Dermis blood vessel endothelial cell (primary cell): ENCODE measurements at regions not wholly inside any gene's neighbourhood (a gene's known extent, or its start where the extent isn't known, plus 50 kb on each side); places are given as distances from the start of the nearest gene placed in this dataset.

Experiments
- DNase-seq: peaks from one replicate; pipeline ENCODE4 v3.0.0; 2010

DNA sequence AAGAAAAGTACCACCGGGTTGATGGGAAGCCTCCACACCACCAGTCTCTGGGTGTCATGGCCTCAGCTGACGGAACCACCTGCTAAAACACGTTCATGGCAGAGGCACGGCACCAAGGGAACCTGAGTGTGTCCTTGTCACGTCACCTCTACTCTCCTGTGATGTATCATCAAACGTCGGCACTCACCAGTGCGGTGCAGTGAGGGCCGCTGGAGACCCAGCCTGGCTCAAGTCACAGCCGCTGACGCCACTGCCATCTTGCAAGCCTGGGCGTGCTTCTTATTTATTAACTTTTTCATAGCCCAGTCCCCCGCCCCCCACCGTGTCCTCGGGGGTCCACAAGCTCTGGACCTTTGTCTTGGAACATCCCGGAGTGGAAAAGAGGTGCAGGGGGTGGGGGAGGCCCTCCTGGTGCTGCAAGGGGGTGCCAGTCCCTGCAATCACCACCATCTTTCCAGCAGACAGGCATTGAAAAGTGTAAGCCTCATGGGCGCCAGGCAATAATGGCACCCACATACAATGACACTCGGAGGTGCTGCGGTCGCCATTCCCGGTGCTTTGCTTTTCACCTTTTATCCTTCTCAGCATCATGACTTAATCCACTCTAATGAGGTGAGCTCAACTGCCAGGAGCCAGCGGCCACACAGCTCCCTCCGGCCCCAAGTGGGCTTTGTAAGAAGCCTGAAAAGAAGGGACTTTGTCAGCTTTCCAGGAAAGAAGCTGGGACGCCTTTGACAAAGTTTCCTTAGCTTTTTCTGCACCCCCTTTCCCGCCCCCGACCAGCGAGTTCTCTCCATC lies 202.3 kb upstream of the IRX1 start:
- DNase-seq = no peak

DNA sequence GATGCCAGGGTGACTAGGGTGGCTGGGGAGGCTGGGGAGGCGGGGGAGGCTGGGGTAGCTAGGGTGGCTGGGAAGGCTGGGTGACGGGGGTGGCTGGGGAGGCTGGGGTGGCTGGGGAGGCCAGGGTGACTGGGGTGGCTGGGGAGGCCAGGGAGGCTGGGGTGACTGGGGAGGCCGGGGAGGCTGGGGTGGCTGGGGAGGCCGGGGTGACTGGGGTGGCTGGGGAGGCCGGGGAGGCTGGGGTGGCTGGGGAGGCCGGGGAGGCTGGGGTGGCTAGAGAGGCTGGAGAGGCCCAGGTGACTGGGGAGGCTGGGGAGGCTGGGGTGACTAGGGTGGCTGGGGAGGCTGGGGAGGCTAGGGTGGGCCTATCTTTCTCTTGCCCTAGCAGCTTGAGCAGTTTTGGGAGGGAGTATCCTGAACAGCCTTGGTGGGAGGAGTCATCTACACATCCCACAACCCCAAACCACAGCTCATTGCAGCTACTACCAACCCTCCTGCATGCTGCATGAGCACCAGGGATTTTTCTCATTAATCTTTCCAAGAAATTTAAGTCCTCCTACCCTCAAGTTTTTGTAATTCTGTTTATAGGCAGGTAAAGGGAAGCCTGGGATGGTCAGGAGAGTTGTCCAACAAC lies 203.2 kb upstream of the IRX1 start:
- DNase-seq = no peak

DNA sequence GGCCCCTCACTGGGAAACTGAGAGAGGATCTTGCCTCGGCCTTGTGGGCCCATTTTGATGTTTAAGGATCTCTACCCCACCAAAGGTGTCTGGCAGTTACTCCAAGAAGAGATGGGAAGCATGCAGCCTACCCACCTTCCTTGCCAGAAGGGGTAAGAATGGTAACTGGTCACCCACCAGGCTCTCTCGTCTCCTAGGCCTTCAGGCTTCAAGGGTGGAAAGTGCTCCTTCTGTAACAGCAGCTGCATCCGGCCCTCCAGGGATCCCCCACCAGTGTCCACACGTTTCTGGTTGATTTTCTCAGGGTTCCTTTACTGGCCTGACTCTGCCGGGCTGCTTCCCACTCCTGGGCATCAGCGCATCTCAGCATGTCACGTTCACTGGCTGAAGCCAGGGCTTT lies 204.4 kb upstream of the IRX1 start:
- DNase-seq = no peak

DNA sequence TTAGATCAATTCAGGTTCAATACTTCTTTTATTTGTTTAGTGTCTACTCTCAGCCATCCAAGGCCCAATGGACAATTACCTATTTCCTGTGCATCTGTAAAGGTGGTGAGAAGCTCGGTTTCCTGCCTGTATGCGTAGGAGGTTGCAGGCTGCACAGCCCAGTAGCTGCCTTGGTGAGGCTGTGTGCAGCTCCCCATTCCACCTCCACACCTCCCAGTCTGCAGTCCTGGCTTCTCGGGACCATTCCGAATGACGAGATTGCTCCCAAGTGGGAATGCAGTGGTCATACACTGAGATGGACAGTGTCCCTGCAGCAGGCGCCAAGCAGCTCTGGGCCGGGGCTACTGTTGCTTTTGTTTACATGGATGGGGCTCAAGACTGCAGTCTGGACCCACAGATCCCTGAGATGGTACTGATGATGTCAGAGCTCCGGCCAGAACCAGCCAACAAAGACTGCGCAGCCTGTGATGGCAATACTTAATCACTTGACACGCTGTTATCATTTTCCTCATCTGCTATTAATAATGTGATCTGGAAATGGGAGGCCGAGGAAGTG lies 206.1 kb upstream of the IRX1 start:
- no peak for DNase-seq

DNA sequence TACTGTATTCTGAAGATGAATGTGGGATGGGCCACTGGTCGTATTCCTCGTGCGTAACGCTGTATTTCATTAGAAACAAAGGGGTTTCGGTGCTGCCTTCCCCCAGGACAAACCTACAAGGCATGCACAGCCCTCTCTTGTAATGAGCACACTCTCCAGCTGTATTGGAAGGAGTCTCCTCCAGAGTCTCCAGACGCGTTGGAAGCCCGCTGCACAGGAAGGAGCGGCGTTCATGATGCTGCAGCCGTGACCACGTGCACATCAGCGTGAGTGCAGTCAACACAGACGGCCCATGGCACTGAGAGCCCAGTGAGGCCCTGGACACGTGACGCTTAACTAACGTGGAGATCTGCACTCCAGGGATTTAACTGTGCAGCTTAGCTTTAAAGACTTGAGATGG lies 209.0 kb upstream of the IRX1 start:
- no peak for DNase-seq

DNA sequence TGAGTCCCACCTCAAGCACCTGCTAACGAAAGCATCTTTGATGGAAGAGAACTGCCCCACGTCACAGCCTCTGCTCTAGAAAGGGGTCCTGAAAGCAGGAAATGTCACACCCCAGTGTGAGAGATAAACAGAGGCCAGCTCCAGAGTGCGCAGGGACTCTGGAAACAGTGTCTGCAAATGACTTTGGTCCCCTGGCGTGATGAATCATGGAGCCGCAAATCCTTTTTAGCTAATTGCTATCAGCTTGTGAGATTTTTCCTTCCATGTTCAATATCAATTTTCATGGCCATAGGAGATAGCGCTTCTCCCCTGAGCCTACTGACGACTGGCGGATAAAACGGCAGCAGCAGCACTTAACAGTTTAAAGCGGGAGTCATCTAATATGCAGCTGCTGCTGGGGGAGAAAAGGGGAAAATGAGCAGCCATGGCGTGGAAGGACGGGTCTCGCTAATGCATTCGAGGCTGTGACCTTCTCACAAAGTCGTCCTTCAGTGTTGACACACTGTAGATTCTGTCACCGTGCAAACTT lies 209.6 kb upstream of the IRX1 start:
- no peak for DNase-seq

DNA sequence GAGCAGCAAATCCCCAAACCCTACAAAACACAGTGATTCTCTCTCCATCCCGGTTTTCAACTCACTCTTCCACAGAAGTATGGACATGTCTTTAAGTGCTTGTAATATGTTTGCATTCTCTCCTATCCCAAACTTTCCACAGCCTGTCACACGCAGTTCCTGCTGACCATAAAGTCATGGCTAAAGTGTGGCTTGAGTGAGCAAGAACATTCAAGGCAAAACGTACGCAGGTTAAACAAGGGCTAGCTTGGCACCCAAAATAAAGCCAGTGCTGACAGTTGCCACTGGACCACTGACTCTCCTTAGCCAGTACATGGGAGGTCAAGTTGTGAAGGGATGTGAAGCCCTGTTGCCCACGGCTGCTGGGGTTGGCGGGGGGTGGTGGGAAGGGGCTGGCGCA lies 211.1 kb upstream of the IRX1 start:
- DNase-seq = no peak

DNA sequence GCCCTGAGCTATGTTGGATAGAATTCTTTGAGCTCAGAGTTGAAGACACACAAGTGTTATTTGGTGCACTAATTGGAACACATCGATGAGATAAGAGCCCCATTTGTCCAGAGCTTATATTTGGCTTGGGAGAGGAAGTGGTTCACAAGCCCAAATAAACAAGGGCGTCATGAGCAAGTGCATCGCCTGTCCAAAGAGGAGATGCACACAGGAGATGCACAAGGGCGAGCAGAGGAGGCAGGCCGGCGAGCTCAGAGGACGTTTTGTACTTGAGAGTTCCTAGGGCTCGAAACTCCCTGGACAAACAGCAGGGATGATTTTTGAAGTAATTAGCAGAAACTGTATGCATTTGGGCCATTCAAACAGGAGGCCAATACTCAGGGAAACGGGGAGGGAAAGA lies 212.8 kb upstream of the IRX1 start:
- no peak for DNase-seq

DNA sequence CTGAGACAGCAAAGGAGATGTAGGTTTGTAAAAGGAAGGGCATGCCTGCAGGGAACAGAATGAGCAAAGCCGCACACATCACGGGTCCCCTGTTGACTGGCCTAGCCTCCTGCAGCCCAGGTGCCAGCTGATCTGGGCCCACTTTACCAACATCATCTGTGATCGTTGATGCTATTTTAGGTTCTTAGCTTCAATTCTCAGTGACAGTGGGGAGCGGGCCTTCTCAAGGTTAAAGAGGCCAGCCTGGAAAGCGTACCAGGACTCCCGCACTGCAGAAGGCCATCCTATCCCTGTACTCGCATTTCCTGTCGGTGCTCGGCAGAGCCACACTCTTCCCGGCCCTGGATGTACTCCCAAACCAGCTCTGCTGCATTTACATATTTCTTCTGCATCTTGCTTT lies 213.5 kb upstream of the IRX1 start:
- no peak for DNase-seq

DNA sequence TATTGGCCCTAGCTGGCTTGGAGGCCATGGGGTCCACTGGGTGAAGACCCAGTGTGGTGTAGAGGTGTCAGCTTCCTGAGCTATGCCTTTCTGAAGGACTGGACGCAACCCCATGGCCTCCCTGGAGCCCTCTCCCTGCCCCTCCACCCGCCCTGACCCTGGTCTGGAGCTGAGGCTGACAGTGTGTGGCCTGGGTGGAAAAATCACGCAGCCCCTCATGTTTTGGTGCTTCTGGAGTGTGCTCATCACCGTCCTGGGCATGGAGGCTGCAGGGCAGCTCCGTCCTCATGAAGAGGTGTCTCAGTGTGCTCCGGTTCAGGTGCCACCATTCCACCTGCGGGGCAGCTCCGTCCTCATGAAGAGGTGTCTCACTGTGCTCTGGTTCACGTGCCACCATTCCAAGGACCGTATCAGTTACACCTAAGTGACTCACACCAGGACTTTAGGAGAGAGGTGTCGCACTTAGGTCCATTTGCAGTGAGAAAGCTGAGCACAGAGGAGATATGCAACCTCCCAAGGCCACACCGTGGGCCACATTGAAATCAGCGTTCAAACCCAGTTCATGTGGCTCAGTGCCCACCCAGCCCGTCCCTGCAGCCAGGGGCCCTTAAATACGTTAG lies 214.3 kb upstream of the IRX1 start:
- no peak for DNase-seq

DNA sequence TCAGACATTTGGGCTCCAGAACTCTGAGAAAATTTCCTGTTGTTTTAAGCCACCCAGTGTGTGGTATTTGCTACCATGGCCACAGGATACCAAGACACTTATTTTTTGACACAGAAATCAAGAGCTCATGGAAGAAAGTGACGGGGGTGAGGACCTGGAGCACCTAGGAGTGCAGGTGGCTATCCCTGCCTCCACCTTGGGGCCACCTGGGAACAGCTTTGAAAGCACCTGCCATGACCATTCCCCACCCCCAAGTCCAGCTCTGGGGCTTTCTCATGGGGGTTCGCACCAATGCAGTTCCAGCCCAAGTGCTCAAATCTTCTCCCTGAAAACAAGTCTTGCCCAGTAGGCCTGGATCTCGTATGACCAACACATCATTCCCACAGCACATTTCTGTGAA lies 214.9 kb upstream of the IRX1 start:
- no peak for DNase-seq

DNA sequence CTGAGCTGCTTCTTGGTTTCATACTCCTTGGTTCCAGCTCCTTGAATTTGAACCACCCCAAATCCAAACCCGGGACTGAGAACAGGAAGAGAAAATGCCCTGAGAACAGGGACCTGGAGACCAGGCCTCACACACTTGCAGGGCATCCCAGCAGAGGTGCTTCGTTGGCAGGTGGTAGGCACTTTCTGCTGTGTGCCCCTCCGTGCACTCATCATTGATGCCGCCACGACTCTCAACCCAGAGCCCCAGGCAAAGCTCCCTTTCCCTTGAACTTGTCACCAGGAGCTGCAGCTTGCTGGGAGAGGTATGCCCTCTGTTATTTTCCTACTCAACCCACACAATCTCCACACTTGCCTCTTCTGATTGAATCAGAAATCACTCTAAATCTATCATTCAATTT lies 217.8 kb upstream of the IRX1 start:
- DNase-seq = no peak

DNA sequence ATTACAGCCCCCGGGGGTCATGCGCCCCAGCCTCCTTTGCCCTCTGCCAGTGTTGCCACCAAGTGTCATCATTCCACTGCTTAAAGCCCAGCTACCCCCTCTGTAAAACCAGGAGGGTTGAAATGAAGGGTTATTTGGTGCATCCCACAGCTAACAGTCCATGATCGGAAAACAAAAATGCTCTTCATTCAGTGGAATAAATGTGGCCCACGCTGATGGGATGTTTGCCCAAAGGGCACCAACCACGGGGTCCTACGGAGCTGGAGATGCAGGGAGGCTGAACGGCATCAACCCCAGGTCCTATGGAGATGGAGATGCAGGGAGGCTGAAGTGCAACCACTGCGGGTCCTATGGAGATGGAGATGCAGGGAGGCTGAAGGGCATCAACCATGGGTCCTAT lies 218.5 kb upstream of the IRX1 start:
- no peak for DNase-seq

DNA sequence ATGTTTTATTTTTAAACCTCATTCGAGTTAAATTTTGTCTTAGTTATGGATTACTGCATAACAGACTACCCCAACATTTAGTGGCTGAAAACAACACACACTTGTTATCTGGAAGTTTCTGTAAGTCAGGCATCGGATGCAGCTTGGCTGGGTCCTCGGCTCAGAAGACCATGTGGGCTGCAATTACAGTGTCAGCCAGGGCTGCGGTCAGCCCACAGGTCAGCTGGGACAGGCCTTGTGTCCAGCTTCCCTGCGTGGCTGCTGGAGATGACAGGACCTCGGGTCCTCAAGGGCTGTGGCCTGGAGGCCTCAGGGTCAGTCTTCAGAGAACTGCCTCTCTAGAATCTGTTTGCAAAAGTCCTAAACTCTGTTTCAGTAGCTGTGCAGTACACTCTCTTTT lies 219.0 kb upstream of the IRX1 start:
- no peak for DNase-seq

DNA sequence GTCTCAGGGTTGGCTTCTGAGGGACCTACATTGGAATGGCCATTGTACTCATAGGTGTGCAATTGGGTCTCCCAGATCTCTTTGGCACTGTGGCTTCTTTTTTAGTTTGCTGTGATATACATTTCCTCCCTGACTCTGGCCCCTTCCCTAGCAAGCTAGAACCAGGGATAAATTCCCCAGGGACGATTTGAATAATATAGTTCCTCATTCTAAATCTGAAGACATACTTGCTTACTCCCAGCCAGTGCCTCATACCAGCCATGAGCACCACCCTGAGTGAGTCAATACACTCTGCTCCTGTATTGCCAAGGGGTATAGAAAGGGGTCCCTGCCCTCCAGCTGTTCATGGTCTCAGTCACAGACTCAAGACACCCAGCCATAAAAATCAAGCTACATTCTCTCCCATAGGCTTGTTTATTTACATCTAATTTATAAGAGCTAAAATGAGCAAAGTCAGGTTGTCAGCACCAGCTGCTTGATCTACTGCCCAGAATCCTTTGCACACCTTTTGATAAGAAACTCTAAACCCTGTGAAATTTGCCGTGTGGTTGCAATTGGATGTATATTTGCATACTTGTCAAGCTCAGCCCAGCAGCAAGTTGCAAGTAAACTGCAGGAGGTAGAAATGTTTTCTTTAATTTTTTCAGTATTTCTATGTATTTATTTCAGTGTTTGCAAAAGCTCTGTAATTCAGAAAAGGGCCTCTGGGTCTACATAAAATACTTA lies 219.9 kb upstream of the IRX1 start:
- no peak for DNase-seq

DNA sequence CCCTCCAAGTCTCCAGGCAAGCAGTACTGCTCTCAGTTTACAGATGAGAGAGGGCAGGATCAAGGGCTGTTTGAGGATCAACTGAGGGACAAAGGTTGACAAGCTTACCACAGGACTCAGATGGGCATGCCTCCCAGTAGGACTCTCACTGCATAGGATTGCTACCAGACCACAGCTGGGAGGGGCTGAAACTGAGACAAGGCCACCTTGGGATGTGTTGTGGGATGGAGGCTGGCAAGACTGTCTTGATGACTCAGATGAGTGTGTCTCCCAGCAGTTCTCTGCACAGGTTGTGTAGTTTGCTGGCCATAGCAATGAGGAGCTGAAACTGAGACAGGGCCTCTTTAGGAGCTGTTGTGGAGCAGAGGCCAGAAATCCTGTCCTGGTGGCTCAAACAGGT lies 222.2 kb upstream of the IRX1 start:
- no peak for DNase-seq

DNA sequence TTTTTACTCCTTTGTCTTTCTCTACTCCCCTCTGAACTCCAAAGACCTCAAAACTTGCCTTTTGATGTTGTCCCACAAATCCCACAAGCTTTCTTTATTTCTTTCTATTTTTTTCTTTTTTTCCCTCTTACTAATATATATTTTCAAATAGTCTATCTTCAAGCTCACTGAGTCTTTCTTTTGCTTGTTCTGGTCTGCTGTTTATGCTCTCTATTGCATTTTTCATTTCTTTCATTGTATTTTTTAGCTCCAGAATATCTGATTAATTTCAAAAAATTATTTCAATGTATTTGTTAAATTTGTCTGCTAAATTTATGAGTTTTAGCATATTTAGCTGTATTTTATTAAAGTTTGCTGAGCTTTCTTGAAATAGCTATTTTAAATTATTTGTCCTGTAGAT lies 223.3 kb upstream of the IRX1 start:
- no peak for DNase-seq

DNA sequence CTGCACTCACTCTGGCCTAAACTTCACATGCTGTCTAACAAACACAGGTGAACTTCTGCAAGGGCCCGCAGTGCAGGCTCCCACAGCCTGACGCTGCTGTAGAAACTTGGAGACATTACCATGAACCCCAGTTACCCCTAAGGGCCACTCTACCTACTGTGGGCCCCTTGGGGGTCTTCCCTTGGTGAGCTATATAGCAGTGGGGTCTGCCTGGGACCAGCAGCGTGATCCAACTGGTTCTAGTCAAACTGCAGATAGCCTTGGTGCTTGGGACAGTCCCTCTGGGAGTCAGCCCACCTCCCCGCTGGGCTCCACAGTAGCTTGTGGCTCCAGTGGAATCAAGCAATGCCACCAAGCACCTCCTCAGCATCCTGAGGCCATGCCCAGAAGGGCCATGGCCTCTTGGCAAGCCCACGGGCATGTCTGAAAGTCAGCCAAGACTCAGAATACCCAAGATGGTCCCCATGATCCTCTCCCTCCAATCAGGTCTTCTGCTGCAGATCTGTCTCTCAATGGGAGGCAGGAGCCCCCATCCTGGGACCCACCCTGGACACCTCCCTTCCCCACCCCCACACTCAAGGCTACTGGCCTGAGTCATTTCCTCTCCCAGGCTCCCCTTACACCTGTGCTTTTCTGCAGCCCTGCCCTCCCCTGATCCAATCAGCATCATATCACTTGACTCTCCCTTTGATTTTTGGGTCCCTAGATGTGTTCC lies 230.0 kb upstream of the IRX1 start:
- no peak for DNase-seq

DNA sequence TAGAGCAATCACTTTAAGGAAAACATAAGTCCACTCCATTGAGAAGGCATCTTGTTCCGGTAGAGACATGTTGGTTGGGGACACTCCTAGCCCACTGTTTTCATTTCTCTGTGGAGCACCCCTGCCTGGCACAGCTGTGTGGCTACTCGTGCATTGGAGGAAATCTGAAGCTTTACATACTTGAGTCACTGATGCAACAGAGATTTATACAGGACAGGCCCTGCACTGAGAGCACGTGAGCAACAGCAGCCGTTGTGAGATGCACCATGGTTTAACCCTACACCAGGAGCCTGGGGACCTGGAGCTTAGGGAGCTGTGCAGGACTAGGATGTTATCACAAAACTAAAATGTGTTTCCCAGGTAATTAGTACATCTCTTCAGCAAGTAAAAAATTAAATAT lies 230.7 kb upstream of the IRX1 start:
- no peak for DNase-seq

DNA sequence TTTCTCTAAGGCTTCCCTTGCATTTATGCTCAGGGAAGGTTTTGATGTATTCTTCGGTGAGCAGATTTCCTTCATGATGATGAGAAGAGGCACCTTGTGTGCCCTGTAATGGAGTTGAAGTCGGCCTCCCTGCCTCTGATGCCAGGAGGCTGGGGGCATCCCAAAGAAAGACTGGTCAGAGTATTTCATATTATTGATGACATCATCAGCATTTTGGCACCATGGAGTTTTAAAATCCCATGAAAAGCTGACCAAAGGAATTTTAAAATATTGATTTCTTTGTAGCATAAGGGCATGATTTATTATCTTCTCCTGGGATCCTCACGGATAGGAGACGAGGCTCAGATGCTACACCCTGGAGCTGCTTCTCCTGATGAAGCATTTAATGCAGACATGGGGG lies 231.2 kb upstream of the IRX1 start:
- no peak for DNase-seq

DNA sequence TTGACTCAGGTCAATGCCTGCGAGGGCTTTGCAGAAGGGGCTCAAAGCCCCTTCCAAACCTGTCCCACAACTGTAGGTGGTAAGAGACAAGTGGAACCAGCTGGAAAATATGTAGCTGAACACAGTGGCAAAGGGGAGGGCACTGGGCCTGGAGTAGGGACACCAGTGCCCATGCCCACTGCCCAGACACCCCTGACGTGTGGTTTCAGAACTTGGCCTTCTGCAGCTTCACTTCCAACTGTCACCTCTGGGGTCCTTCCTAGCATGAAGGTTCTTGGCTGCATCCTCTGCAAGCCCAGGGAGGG lies 233.1 kb upstream of the IRX1 start:
- DNase-seq = no peak

DNA sequence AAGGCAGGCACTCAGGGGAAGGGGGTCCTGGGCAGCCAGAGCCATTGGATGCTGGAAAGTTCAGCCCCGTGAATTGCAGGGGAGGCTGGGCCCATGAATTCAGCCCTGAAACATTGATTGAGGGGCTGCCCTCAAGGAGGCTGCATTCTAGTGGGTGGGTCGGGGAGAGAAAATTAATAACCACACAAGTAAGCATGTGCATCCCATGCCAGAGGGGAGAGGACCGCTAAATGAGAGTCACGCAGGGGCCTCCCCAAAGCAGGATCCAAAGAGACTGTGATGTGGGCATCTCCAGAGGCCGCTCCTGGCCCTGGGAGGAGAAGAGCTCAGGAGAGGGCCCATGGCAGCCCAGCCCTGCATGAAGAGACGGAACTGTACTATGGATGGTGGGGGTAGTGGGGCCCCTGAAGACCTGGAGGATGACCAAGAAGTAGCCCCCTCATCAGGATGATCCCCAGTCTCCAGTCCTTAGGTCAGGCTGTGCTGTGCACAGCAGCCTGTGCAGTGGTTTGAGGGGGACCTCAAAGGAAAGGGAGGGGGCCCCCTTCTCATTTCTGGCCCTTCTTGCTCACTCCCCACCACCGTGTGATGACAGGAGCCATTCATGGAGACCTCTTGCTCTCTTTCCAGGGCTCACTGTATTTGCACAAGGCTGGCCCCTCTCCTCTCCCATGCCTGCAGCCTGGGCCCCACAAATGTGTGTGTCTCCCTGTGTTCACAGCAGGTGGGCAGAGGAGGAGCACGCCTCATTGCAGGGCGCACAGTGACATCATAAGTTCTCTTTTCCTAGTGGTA lies 233.6 kb upstream of the IRX1 start:
- no peak for DNase-seq
